ENCODE measurements at regions not wholly inside any gene's neighbourhood (a gene's known extent, or its start where the extent isn't known, plus 50 kb on each side); places are given as distances from the start of the nearest gene placed in this dataset.

DNA sequence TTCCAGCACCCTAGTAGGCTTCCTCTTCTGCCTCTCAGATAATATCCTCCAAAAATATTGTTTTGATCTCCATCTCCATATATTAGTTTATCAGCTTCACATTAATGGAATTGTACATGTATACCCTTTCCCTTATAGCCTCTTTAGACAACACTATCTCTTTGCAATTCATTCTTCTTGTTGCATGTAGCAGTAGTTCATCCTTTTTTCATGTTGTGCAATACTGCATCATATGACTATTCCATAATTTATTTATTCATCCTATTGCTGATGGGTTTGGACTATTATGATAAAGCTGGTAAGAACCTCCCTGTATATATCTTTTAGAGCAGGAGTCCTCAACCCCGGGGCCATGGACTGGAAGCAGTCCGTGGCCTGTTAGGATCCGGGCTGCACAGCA lies 148.2 kb upstream of the FAT1 start:
- TF ChIP-seq EP300 (IDR thresholded peaks at IDR 0.05), result no peak
- no peak for TF ChIP-seq CTCF (IDR thresholded peaks at IDR 0.05)
- no peak for TF ChIP-seq POLR2AphosphoS5 (IDR thresholded peaks at IDR 0.05)
- TF ChIP-seq POLR2A (IDR thresholded peaks at IDR 0.05), result no peak

All from gastroesophageal sphincter (tissue), 3 donors.